ENCODE measurements at regions not wholly inside any gene's neighbourhood (a gene's known extent, or its start where the extent isn't known, plus 50 kb on each side); places are given as distances from the start of the nearest gene placed in this dataset.

GRCh38 chr5:143492783-143493182 is 89.3 kb upstream of the NR3C1 start:
- TF ChIP-seq EZH2 (IDR thresholded peaks at IDR 0.05) (no peak), EZH2phosphoT487 (IDR thresholded peaks at IDR 0.05) (no peak)
- TF ChIP-seq, protein P1, sequence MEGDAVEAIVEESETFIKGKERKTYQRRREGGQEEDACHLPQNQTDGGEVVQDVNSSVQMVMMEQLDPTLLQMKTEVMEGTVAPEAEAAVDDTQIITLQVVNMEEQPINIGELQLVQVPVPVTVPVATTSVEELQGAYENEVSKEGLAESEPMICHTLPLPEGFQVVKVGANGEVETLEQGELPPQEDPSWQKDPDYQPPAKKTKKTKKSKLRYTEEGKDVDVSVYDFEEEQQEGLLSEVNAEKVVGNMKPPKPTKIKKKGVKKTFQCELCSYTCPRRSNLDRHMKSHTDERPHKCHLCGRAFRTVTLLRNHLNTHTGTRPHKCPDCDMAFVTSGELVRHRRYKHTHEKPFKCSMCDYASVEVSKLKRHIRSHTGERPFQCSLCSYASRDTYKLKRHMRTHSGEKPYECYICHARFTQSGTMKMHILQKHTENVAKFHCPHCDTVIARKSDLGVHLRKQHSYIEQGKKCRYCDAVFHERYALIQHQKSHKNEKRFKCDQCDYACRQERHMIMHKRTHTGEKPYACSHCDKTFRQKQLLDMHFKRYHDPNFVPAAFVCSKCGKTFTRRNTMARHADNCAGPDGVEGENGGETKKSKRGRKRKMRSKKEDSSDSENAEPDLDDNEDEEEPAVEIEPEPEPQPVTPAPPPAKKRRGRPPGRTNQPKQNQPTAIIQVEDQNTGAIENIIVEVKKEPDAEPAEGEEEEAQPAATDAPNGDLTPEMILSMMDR (IDR thresholded peaks at IDR 0.05), result no peak
- no peak for DNase-seq (ENCODE audit: low spot score)
- Histone ChIP-seq H3K27ac (no peak overlapping the region), H3K4me2 (no peak overlapping the region), H3K9ac (no peak overlapping the region), H3K79me2 (ENCODE audit: low read depth) (no peaks in the 10 kb centered on the region), H4K20me1 (ENCODE audit: low read depth) (no peaks in the 10 kb centered on the region), H3K27me3 (no peaks in the 10 kb centered on the region), H3F3A (ENCODE audit: low read depth) (no peaks in the 10 kb centered on the region), H3K36me3 (no peaks in the 10 kb centered on the region), H3K4me3 (no peak overlapping the region), H3K9me3 (ENCODE audit: low read depth) (no peaks in the 10 kb centered on the region), H3K4me1 (no peaks in the 10 kb centered on the region), H2AFZ (replicated peaks) (no peak overlapping the region)
- H3K4me3 Mint-ChIP-seq, result no peak overlapping the region
- no peaks in the 10 kb centered on the region for H3K36me3 Mint-ChIP-seq
- H3K4me1 Mint-ChIP-seq, result no peaks in the 10 kb centered on the region
- H3K27me3 Mint-ChIP-seq (ENCODE audit: insufficient read depth, low read depth), result peaks cover 2% of the 10 kb centered on the region
- H3K27ac Mint-ChIP-seq, result no peak overlapping the region
- no peaks in the 10 kb centered on the region for H3K9me3 Mint-ChIP-seq

- Histone ChIP-seq H3K4me2 (no peak overlapping the region), H3K4me1 (no peaks in the 10 kb centered on the region), H2AFZ (replicated peaks) (no peak overlapping the region), H3F3A (ENCODE audit: low read depth) (no peaks in the 10 kb centered on the region), H3K36me3 (no peaks in the 10 kb centered on the region), H3K27me3 (no peaks in the 10 kb centered on the region), H3K27ac (no peak overlapping the region), H3K9me3 (ENCODE audit: low read depth) (no peaks in the 10 kb centered on the region), H3K4me3 (no peak overlapping the region), H4K20me1 (ENCODE audit: low read depth) (no peaks in the 10 kb centered on the region), H3K79me2 (ENCODE audit: low read depth) (no peaks in the 10 kb centered on the region), H3K9ac (no peak overlapping the region)
- Mint-ChIP-seq H3K36me3 (no peaks in the 10 kb centered on the region), H3K4me1 (no peaks in the 10 kb centered on the region), H3K9me3 (no peaks in the 10 kb centered on the region), H3K4me3 (no peak overlapping the region), H3K27ac (no peak overlapping the region), H3K27me3 (ENCODE audit: insufficient read depth, low read depth) (peaks cover 2% of the 10 kb centered on the region)
- no peak for TF ChIP-seq EZH2 (IDR thresholded peaks at IDR 0.05)
- TF ChIP-seq EZH2phosphoT487 (IDR thresholded peaks at IDR 0.05), result no peak
- TF ChIP-seq, protein P1 (IDR thresholded peaks at IDR 0.05), result no peak
- no peak for DNase-seq (ENCODE audit: low spot score)
Observed at GRCh38 chr5:143491646-143492045, 88.2 kb upstream of the NR3C1 start.

DNA sequence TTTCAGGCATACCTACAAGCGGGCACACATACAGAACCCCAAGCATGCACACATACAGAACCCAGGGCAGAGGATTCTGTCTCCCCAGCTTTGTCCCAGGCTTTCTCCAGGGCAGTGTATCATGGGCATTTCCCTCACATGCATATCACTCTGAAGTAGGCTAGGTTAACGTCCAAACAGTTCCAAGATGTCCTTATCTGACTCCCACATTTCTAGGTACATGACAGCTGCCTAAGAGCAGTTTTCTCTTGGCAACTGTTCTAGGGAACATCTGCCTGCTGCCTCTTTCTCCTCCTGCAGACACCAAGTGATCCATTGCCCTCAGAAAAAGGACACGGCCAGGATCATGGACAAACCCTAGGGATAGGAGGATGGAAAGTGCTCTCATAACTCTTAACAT is 84.9 kb upstream of the NR3C1 start:
- no peaks in the 10 kb centered on the region for H3K9me3 Mint-ChIP-seq
- H3K79me2 ChIP-seq (ENCODE audit: low read depth), result no peaks in the 10 kb centered on the region
- H2AFZ ChIP-seq (replicated peaks), result no peak overlapping the region
- no peak overlapping the region for H3K9ac ChIP-seq
- H3K4me3 ChIP-seq, result no peak overlapping the region
- H3F3A ChIP-seq (ENCODE audit: low read depth), result no peaks in the 10 kb centered on the region
- DNase-seq (ENCODE audit: low spot score), result no peak
- no peaks in the 10 kb centered on the region for H3K9me3 ChIP-seq (ENCODE audit: low read depth)
- H3K4me1 ChIP-seq, result no peaks in the 10 kb centered on the region
- H3K27ac ChIP-seq, result no peak overlapping the region
- no peaks in the 10 kb centered on the region for H3K27me3 ChIP-seq
- H3K36me3 ChIP-seq, result no peaks in the 10 kb centered on the region
- H4K20me1 ChIP-seq (ENCODE audit: low read depth), result no peaks in the 10 kb centered on the region
- H3K4me2 ChIP-seq, result no peak overlapping the region
- no peak for TF ChIP-seq EZH2phosphoT487 (IDR thresholded peaks at IDR 0.05)
- TF ChIP-seq, protein P1 (IDR thresholded peaks at IDR 0.05), result no peak
- TF ChIP-seq EZH2 (IDR thresholded peaks at IDR 0.05), result no peak
- peaks cover 2% of the 10 kb centered on the region for H3K27me3 Mint-ChIP-seq (ENCODE audit: insufficient read depth, low read depth)
- H3K4me1 Mint-ChIP-seq, result no peaks in the 10 kb centered on the region
- H3K27ac Mint-ChIP-seq, result no peak overlapping the region
- no peaks in the 10 kb centered on the region for H3K36me3 Mint-ChIP-seq
- no peak overlapping the region for H3K4me3 Mint-ChIP-seq
